ENCODE measurements at regions not wholly inside any gene's neighbourhood (a gene's known extent, or its start where the extent isn't known, plus 50 kb on each side); places are given as distances from the start of the nearest gene placed in this dataset.

- TF ChIP-seq EZH2 (IDR thresholded peaks at IDR 0.05; ENCODE audit: insufficient read depth, low read length): no peak
- no peak for TF ChIP-seq CTCF (IDR thresholded peaks at IDR 0.05; ENCODE audit: insufficient read depth, low read depth, low read length)
Measured at GRCh38 chr1:181356505-181357340, 126.6 kb upstream of the CACNA1E start.
